ENCODE measurements at regions not wholly inside any gene's neighbourhood (a gene's known extent, or its start where the extent isn't known, plus 50 kb on each side); places are given as distances from the start of the nearest gene placed in this dataset.
A peak's percentile ranks its signal among the peaks of the same experiment; 100 is the strongest.

DNA sequence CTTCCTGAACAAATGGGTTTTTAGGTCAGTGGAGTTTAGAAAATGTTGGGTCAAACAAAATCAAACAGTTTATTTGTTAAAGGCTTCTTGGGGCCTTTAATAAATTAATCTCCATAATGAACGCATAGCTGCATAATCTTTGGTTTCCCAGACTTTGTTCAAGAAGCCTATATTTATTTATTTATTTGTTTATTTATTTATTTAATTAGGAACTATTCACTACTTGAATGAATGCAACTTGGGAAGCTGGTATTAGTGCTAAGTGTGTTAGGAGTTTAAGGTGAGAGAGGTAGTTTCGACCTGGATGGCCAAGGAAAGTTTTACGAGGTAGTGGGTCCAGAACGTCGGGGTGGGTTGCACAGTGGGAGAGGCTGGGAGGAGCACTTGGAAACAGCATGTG lies 281.9 kb upstream of the C2CD4B start:
- intact Hi-C loops (cut with DNase I), result no loop called here
- H3K4me1 ChIP-seq, result peaks cover 0 to 30% (median 18%) of the 10 kb centered on the region in 12 donors
- H3K9me3 ChIP-seq, result no peaks in the 10 kb centered on the region
- H3K4me3 ChIP-seq, result no peak overlapping the region
- 95 to 98% (median 96%) methylated on average over 5 of the region's 5 CpGs for WGBS, 4 donors
- no peak for TF ChIP-seq POLR2A (IDR thresholded peaks at IDR 0.05)
- TF ChIP-seq, protein P1, sequence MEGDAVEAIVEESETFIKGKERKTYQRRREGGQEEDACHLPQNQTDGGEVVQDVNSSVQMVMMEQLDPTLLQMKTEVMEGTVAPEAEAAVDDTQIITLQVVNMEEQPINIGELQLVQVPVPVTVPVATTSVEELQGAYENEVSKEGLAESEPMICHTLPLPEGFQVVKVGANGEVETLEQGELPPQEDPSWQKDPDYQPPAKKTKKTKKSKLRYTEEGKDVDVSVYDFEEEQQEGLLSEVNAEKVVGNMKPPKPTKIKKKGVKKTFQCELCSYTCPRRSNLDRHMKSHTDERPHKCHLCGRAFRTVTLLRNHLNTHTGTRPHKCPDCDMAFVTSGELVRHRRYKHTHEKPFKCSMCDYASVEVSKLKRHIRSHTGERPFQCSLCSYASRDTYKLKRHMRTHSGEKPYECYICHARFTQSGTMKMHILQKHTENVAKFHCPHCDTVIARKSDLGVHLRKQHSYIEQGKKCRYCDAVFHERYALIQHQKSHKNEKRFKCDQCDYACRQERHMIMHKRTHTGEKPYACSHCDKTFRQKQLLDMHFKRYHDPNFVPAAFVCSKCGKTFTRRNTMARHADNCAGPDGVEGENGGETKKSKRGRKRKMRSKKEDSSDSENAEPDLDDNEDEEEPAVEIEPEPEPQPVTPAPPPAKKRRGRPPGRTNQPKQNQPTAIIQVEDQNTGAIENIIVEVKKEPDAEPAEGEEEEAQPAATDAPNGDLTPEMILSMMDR (IDR thresholded peaks at IDR 0.05), result no peak
- ATAC-seq (no peak), DNase-seq (no peak)
- no peaks in the 10 kb centered on the region for H3K27me3 ChIP-seq
- H3K27ac ChIP-seq, result no peak overlapping the region
- H3K36me3 ChIP-seq, result no peaks in the 10 kb centered on the region

DNA sequence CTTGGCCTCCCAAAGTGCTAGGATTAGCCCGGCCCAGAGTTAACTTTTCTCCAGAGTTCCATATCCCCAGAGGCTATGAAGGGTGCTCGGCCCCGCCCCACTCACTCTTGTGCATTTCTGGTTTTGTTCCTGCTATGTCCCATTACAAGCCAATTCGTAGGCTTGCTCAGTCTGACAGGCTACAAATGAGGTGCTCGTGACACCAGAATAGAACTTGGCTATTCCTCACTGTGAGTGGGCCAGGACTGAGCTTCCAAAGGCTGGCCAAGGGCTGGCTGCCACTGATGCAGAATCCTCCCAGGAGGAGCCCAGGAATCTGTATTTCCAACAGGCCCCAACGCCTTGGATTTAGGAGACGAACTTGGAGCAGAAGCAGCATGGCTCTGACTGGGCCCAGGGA lies 282.7 kb upstream of the C2CD4B start:
- TF ChIP-seq POLR2A (IDR thresholded peaks at IDR 0.05), result no peak
- TF ChIP-seq, protein P1 (IDR thresholded peaks at IDR 0.05), result no peak
- Histone ChIP-seq H3K4me1 (peaks cover 0 to 34% (median 18%) of the 10 kb centered on the region in 12 donors), H3K27ac (peak overlapping the region in 1 of 12 donors; percentile 9), H3K9me3 (no peaks in the 10 kb centered on the region), H3K36me3 (no peaks in the 10 kb centered on the region), H3K4me3 (no peak overlapping the region), H3K27me3 (no peaks in the 10 kb centered on the region)
- WGBS, 4 donors, result 46 to 70% (median 63%) methylated on average over 7 of the region's 7 CpGs
- intact Hi-C loops (cut with DNase I), result no loop called here
- ATAC-seq (peak; percentile 66 to 82 (median 74)), DNase-seq (peak in 2 of 5 donors; percentile 39 to 44)

DNA sequence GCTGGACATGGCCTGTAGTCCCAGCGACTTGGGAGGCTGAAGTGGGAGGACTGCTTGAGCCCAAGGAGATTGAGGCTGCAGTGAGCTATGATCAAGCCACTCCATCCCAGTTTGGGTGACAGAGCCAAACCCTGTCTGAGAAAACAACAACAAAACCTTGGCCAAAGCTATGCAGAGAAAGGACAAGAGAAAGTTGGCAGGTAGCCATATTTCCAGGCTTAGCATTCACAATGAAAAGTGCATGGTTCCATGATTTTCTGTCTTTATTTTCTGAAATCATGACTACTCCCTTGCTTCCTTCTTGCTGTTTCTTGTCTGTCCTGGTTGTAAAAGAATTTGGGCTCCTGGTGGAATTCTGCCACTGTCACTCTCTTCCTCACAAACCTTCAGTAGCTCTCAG lies 284.6 kb upstream of the C2CD4B start:
- WGBS, 4 donors, result 90 to 100% (median 95%) methylated on average over 1 of the region's 1 CpG
- H3K27me3 ChIP-seq, result no peaks in the 10 kb centered on the region
- no peaks in the 10 kb centered on the region for H3K9me3 ChIP-seq
- DNase-seq, result no peak
- H3K4me3 ChIP-seq, result no peak overlapping the region
- no peak overlapping the region for H3K27ac ChIP-seq
- ATAC-seq, result no peak
- intact Hi-C loops (cut with DNase I), result loop anchor here in 7 of 10 donors (5.0 to 10.0 kb wide), 6 partner anchors 42 to 665 kb away; partner anchors contain the start of gene TLN2 (in 3 of the 7)
- peaks cover 3 to 49% (median 31%) of the 10 kb centered on the region in 12 donors for H3K4me1 ChIP-seq
- no peaks in the 10 kb centered on the region for H3K36me3 ChIP-seq
- no peak for TF ChIP-seq POLR2A (IDR thresholded peaks at IDR 0.05)
- TF ChIP-seq, protein P1 (IDR thresholded peaks at IDR 0.05), result no peak

DNA sequence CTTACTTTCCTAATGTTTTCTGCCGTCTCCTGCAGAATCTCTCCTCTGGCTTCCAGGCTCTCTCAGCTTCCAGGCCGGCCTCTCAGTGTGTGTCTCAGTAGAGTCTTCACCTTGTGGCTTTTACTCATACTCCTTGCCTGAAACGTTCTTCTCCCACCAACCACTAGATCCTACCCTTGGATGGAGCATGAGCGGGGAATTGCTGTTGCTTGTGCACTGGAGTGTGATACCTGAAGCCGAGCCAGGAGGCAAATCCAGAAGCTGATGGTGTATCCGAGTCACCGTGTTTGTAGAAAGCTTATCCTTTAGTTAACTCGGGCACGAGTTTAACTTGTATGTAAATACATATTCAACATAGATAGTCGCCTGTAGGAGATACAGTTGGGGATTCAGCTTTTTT lies 285.0 kb upstream of the C2CD4B start:
- H3K36me3 ChIP-seq, result no peaks in the 10 kb centered on the region
- WGBS, 4 donors, result 94 to 96% (median 95%) methylated on average over 10 of the region's 10 CpGs
- H3K27ac ChIP-seq, result no peak overlapping the region
- no peaks in the 10 kb centered on the region for H3K9me3 ChIP-seq
- no peak for TF ChIP-seq POLR2A (IDR thresholded peaks at IDR 0.05)
- TF ChIP-seq, protein P1 (IDR thresholded peaks at IDR 0.05), result no peak
- ATAC-seq, result no peak
- peaks cover 3 to 49% (median 34%) of the 10 kb centered on the region in 12 donors for H3K4me1 ChIP-seq
- intact Hi-C loops (cut with DNase I), result loop anchor here in 7 of 10 donors (5.0 to 10.0 kb wide), 6 partner anchors 43 to 665 kb away; partner anchors contain the start of gene TLN2 (in 3 of the 7)
- H3K4me3 ChIP-seq, result no peak overlapping the region
- no peaks in the 10 kb centered on the region for H3K27me3 ChIP-seq
- no peak for DNase-seq

Data from heart left ventricle (tissue), 16 donors.